Left renal pelvis (tissue), 4 donors: ENCODE measurements at regions not wholly inside any gene's neighbourhood (a gene's known extent, or its start where the extent isn't known, plus 50 kb on each side); places are given as distances from the start of the nearest gene placed in this dataset.
"Not testable (repeated sequence)": the region's sequence is repeated elsewhere in the genome, so short reads cannot be mapped to it uniquely, and the experiment has no call there.

Experiments
- DNase-seq, 4 donors: peaks; one replicate each; pipeline ENCODE4 v3.0.0-alpha.2; 2013; ENCODE audit warnings: low read depth in 4 of 4, low spot score in 3 of 4

GRCh38 chr10:23540401-23541030 lies 101.6 kb downstream of the OTUD1 start:
- peak in 1 of 4 donors; percentile 27 for DNase-seq

DNA sequence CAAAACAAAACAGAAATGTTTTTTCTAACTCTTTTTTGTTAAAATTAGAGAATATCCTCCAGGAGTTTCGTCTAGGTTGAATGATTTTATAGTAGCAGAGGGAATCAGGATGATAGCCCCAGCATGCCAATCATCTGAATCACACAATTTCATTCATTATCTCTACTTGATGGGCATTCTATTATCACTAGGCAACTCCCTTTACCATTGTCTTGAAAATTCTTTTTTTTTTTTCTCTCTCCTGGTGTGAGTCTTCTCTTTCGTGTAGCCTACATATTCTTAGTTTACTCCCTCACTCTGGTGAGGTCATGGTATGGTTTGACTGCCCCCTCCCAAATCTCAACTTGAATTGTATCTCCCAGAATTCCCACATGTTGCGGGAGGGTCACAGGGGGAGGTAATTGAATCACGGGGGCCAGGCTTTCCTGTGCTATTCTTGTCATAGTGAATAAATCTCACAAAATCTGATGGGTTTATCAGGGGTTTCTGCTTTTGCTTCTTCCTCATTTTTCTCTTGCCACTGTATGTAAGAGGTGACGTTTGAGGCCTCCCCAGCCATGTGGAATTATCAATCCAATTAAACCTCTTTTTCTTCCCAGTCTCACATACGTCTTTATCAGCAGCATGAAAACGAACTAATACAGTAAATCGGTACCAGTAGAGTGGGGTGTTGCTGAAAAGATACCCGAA lies 105.0 kb downstream of the OTUD1 start:
- no peak for DNase-seq

DNA sequence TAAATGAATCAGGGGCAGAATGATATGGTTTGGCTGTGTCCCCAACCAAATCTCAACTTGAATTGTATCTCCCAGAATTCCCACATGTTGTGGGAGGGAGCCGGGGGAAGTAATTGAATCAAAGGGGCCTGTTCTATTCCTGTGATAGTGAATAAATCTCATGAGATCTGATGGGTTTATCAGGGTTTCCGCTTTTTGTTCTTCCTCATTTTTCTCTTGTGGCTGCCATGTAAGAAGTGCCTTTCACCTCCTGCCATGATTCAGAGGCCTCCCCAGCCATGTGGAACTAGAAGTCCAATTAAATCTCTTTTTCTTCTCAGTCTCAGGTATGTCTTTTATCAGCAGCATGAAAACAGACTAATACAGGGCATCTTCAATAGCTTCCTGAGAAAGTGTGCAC lies 107.0 kb downstream of the OTUD1 start:
- not testable (repeated sequence) for DNase-seq

GRCh38 chr10:23556727-23557440 lies 118.0 kb downstream of the OTUD1 start:
- DNase-seq: no peak

DNA sequence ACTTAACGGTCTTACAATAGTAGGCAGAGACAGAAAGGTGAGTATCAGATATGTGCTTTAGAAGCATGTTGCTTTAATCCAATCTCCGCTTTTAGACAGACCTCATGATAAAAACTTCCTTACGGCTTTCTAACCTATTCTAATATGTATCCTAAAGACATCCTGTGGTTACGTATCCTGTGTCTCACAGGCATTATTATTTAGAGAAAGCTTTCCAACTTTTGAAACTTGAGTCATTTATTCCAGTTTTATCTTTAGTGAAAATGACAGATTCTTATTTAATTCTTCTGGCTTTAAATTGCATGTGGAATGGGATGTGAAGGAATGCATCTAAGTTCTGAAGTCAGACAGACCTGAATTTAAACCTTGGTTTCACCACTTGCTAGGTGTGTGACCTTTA lies 118.9 kb downstream of the OTUD1 start:
- DNase-seq: no peak

DNA sequence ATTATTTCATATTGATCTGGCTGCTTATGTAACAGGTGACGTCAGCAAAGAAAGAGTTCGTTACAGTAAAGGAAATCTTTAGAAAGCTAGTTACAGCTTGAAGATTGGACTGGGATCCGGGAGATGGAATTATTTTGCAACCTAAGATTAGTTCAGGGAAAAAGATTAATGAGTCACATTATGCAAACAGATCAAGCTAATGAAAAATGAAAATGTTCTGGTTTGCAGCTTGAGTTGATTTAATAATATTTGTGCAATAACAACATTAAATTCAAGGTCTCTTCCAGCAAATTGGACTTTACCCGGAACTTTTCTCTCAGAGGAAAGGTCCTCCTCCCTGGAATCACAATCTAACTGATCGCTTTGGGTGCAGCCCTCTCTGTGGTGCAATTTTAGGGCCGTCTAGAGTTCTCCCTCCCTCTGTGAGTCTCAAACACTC lies 119.5 kb downstream of the OTUD1 start:
- no peak for DNase-seq

GRCh38 chr10:23568996-23569395 lies 130.1 kb downstream of the OTUD1 start:
- no peak for DNase-seq

DNA sequence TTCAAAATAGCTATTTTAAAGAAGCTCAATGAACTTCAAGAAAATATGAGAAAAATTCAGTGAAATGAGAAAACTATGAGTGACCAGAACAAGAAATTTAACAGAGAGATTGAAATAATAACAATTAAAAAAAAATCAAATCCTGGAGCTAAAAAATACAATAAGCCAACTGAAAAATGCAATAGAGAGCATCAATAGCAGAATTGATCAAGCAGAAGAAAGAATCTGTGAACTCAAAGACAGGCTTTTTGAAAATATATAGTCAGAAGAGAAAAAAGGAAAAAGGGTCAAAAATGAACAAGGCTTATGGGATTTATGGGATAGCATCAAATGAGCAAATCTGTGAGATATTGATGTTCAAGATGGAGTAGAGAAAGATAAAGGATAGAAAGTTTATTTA lies 133.0 kb downstream of the OTUD1 start:
- DNase-seq: no peak

DNA sequence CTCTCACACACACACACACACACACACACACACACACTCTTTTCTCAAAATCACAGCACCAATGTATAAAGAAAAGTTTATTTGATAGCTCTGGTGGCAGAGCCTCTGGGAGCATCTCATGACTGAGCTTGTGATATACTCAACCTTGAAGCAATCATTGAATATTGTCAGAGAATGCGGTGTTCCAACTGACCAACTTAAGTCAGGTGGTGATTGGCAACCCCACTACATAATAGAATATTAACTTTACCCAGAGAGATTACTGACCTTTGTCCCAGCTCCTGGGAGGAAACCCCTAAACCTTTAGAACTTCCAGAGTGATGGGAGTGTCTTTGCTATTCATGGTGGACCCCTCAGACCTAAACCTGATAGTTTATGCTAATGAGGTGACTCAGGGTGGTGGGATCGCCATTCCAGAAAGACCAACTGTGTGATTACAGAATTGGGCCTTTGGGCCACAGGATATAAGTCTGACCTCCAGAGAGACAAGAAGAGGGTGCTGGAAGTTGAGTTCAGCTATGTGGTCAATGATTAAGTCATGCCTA lies 143.1 kb downstream of the OTUD1 start:
- DNase-seq: no peak

DNA sequence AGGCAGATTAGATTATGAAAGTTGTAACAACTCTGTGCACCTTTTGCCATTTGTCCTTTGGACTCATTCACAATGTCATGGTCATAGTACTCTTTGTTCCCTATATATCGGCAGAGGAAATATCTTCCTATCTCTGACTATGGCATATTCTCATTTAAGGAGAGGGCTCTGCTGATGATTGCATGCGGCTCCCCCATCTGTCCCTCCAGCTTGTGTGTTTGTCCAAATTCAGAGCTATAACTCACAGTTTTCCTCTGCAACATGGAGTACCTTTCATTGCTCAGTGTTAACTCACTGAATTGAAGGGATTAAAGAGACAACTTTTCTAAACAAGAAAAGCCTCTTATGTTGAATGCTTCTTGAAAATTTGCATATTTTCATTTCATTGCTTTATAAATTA lies 145.5 kb downstream of the OTUD1 start:
- no peak for DNase-seq

DNA sequence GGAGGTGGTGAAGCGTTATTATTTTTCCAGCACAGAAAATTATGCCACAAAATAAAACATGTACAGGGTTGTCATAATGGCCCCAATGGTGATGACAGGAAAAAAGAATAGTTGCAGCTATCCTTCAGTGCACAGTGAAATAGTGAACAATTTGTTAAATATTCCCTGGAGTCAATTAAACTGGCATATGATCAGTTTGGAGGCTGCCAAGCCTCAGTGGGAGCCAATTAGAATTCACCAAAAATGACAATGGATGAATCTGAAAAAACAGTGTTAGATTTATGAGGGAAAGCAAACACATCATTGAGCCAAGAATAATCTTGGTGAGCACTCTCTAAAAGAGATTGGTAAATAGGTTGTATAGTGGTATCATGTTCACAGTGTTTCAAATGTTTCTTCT lies 146.3 kb downstream of the OTUD1 start:
- DNase-seq: no peak

DNA sequence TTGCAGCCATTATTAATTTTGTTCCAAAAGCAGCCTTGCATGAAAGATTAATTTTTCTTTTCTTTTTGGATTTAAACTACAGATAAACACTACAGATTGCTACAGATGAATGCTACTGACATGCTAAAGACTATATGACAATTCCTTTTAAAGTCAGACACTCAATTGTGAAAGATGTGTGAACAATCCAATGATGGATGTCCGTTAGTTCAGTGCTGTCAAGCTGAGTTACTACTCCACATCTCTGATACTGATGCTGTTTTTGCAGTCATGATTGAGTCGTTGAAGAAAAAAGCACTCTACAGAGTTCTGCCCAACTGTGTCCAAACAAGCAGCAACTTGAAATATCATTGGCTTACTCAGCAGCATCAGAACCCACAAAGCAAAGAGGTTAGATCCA lies 146.8 kb downstream of the OTUD1 start:
- no peak for DNase-seq

- not testable (repeated sequence) for DNase-seq
Observed at GRCh38 chr10:23595278-23595677, 156.4 kb downstream of the OTUD1 start.

DNA sequence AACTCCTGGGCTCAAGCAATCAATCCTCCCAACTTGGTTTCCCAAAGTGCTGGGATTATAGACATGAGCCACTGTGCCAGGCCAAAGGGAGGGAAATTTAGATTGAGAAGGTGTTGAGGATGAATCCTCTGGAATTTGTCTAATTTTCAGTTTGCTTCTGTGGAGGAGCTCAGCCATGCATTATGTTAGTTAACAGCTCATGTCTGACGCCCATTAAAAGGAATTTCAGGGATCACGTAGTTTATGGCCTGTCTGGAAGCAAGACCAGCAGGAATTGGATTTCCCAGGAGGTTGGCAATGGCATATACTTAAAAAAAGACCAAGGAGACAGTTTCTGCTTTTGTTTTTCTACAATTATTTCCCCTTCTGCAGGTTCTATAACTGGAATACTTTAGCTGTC lies 165.7 kb downstream of the OTUD1 start:
- peak; percentile 24 to 60 (median 32) for DNase-seq

- no peak for DNase-seq
Observed at GRCh38 chr10:23606456-23606855, 167.6 kb downstream of the OTUD1 start.

DNA sequence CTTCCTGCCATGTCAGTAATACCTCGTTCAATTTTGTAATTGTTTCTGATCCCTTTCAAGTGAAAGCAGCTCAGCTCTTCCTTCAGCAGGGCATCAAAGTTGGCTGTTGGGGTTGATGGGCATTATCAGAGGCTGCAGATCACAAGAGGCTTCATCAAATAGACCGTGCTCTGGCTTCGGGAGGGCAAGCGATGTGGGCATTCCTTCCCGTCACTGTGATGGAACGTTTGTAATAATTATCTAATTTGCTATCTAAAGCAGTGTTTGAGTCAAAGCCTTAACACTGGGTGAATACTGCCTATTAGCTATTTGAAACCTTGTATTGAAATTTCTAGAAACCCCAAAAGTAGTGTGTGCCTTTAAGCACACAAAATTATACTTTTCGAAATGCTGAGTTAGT lies 170.1 kb downstream of the OTUD1 start:
- DNase-seq: no peak

- no peak for DNase-seq
Observed at GRCh38 chr10:23610626-23611307, 171.9 kb downstream of the OTUD1 start.

- no peak for DNase-seq
Observed at GRCh38 chr10:23611308-23612029, 172.6 kb downstream of the OTUD1 start.

DNA sequence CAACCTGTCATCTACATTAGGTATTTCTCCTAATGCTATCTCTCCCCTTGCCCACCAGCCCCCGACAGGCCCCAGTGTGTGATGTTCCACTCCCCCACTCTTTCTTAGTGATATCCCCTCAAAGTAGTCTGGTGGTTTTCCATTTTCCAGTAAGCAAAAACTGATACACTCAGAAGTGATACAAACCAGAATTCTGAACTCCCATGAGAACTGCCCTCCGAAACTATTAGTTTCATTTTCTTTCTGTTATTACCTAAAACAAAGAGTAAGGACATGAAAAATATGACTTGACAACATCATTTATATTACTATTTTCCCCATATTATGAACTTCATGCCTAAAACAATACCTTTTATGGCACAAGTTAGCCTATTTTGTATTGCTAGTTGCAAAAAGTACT lies 175.0 kb downstream of the OTUD1 start:
- DNase-seq: no peak

- no peak for DNase-seq
Observed at GRCh38 chr10:23614483-23614882, 175.6 kb downstream of the OTUD1 start.
